ENCODE measurements at regions not wholly inside any gene's neighbourhood (a gene's known extent, or its start where the extent isn't known, plus 50 kb on each side); places are given as distances from the start of the nearest gene placed in this dataset.

GRCh38 chr14:95818581-95818980, 58.1 kb upstream of the TUNAR start:
- POLR2A ChIA-PET (ENCODE audit: partially characterized antibody) = no interaction called here

GRCh38 chr14:95817271-95817670, 59.4 kb upstream of the TUNAR start:
- no peaks in the 10 kb centered on the region for H3K4me1 ChIP-seq (ENCODE audit: insufficient read depth, low read length)
- no peak overlapping the region for H3K27ac Mint-ChIP-seq
- H3K36me3 Mint-ChIP-seq = no peaks in the 10 kb centered on the region
- H3K27me3 ChIP-seq (ENCODE audit: insufficient read depth, low read length) = no peaks in the 10 kb centered on the region
- H3K4me3 Mint-ChIP-seq = no peak overlapping the region
- H3K27me3 Mint-ChIP-seq = peaks cover 26 to 28% of the 10 kb centered on the region in 2 donors
- no peak overlapping the region for H3K4me3 ChIP-seq (ENCODE audit: low read length in 2 of 2)
- H3K9me3 ChIP-seq (ENCODE audit: control insufficient read depth in 1 of 2, low read length in 2 of 2) = no peaks in the 10 kb centered on the region
- no peak for DNase-seq
- H3K9me3 Mint-ChIP-seq = peaks cover 0 to 16% (median 1%) of the 10 kb centered on the region in 8 donors
- POLR2A ChIA-PET (ENCODE audit: partially characterized antibody) = no interaction called here
- no peaks in the 10 kb centered on the region for H3K4me1 Mint-ChIP-seq
- no peak overlapping the region for H3K27ac ChIP-seq (ENCODE audit: low read depth, low read length)
- CTCF ChIA-PET (ENCODE audit: partially characterized antibody) = no interaction called here
- no peaks in the 10 kb centered on the region for H3K36me3 ChIP-seq (ENCODE audit: insufficient read depth, low read length)
- intact Hi-C loops (cut with micrococcal nuclease) = no loop called here

More at GRCh38 chr14:95818581-95818980, 58.1 kb upstream of the TUNAR start:
- no peak overlapping the region for H3K4me3 Mint-ChIP-seq
- no peaks in the 10 kb centered on the region for H3K9me3 ChIP-seq (ENCODE audit: control insufficient read depth in 1 of 2, low read length in 2 of 2)
- no peak overlapping the region for H3K27ac ChIP-seq (ENCODE audit: low read depth, low read length)
- H3K36me3 ChIP-seq (ENCODE audit: insufficient read depth, low read length) = no peaks in the 10 kb centered on the region
- no peak for DNase-seq
- intact Hi-C loops (cut with micrococcal nuclease) = no loop called here
- CTCF ChIA-PET (ENCODE audit: partially characterized antibody) = no interaction called here
- no peaks in the 10 kb centered on the region for H3K4me1 Mint-ChIP-seq
- no peak overlapping the region for H3K4me3 ChIP-seq (ENCODE audit: low read length in 2 of 2)
- no peaks in the 10 kb centered on the region for H3K36me3 Mint-ChIP-seq
- no peaks in the 10 kb centered on the region for H3K4me1 ChIP-seq (ENCODE audit: insufficient read depth, low read length)
- H3K27ac Mint-ChIP-seq = no peak overlapping the region
- H3K27me3 Mint-ChIP-seq = peaks cover 26 to 28% of the 10 kb centered on the region in 2 donors
- H3K27me3 ChIP-seq (ENCODE audit: insufficient read depth, low read length) = no peaks in the 10 kb centered on the region
- H3K9me3 Mint-ChIP-seq = peaks cover 0 to 16% (median 1%) of the 10 kb centered on the region in 8 donors

GRCh38 chr14:95816539-95816938, 60.1 kb upstream of the TUNAR start:
- no peak overlapping the region for H3K27ac ChIP-seq (ENCODE audit: low read depth, low read length)
- no peaks in the 10 kb centered on the region for H3K36me3 Mint-ChIP-seq
- H3K9me3 Mint-ChIP-seq = peaks cover 0 to 11% (median under 1%) of the 10 kb centered on the region in 8 donors
- no peaks in the 10 kb centered on the region for H3K9me3 ChIP-seq (ENCODE audit: control insufficient read depth in 1 of 2, low read length in 2 of 2)
- H3K27me3 Mint-ChIP-seq = peaks cover 27 to 30% of the 10 kb centered on the region in 2 donors
- POLR2A ChIA-PET (ENCODE audit: partially characterized antibody) = no interaction called here
- H3K27ac Mint-ChIP-seq = no peak overlapping the region
- no peaks in the 10 kb centered on the region for H3K4me1 Mint-ChIP-seq
- CTCF ChIA-PET (ENCODE audit: partially characterized antibody) = no interaction called here
- H3K4me3 ChIP-seq (ENCODE audit: low read length in 2 of 2) = no peak overlapping the region
- no peak for DNase-seq
- H3K27me3 ChIP-seq (ENCODE audit: insufficient read depth, low read length) = no peaks in the 10 kb centered on the region
- intact Hi-C loops (cut with micrococcal nuclease) = no loop called here
- H3K36me3 ChIP-seq (ENCODE audit: insufficient read depth, low read length) = no peaks in the 10 kb centered on the region
- H3K4me1 ChIP-seq (ENCODE audit: insufficient read depth, low read length) = no peaks in the 10 kb centered on the region
- no peak overlapping the region for H3K4me3 Mint-ChIP-seq

- no peaks in the 10 kb centered on the region for H3K27me3 ChIP-seq (ENCODE audit: insufficient read depth, low read length)
- no peaks in the 10 kb centered on the region for H3K36me3 ChIP-seq (ENCODE audit: insufficient read depth, low read length)
- H3K9me3 ChIP-seq (ENCODE audit: control insufficient read depth in 1 of 2, low read length in 2 of 2) = no peaks in the 10 kb centered on the region
- ChIA-PET CTCF (ENCODE audit: partially characterized antibody) (no interaction called here), POLR2A (ENCODE audit: partially characterized antibody) (no interaction called here)
- no peaks in the 10 kb centered on the region for H3K4me1 Mint-ChIP-seq
- no peaks in the 10 kb centered on the region for H3K4me1 ChIP-seq (ENCODE audit: insufficient read depth, low read length)
- H3K27ac ChIP-seq (ENCODE audit: low read depth, low read length) = no peak overlapping the region
- H3K4me3 Mint-ChIP-seq = no peak overlapping the region
- H3K4me3 ChIP-seq (ENCODE audit: low read length in 2 of 2) = no peak overlapping the region
- peaks cover 31 to 37% of the 10 kb centered on the region in 2 donors for H3K27me3 Mint-ChIP-seq
- H3K9me3 Mint-ChIP-seq = peaks cover 0 to 11% (median 0%) of the 10 kb centered on the region in 8 donors
- no peak for DNase-seq
- H3K27ac Mint-ChIP-seq = no peak overlapping the region
- intact Hi-C loops (cut with micrococcal nuclease) = no loop called here
- no peaks in the 10 kb centered on the region for H3K36me3 Mint-ChIP-seq
Measured at GRCh38 chr14:95815226-95815690, 61.4 kb upstream of the TUNAR start.

GRCh38 chr14:95814363-95815225, 62.0 kb upstream of the TUNAR start:
- peaks cover 0 to 8% (median 0%) of the 10 kb centered on the region in 8 donors for H3K9me3 Mint-ChIP-seq

GRCh38 chr14:95811813-95812212, 64.8 kb upstream of the TUNAR start:
- peaks cover 24 to 32% of the 10 kb centered on the region in 2 donors for H3K27me3 Mint-ChIP-seq
- H3K4me1 Mint-ChIP-seq = no peaks in the 10 kb centered on the region
- Histone ChIP-seq H3K9me3 (ENCODE audit: control insufficient read depth in 1 of 2, low read length in 2 of 2) (no peaks in the 10 kb centered on the region), H3K27me3 (ENCODE audit: insufficient read depth, low read length) (no peaks in the 10 kb centered on the region), H3K27ac (ENCODE audit: low read depth, low read length) (no peak overlapping the region), H3K4me3 (ENCODE audit: low read length in 2 of 2) (no peak overlapping the region), H3K4me1 (ENCODE audit: insufficient read depth, low read length) (no peaks in the 10 kb centered on the region), H3K36me3 (ENCODE audit: insufficient read depth, low read length) (no peaks in the 10 kb centered on the region)
- CTCF ChIA-PET (ENCODE audit: partially characterized antibody) = no interaction called here
- POLR2A ChIA-PET (ENCODE audit: partially characterized antibody) = no interaction called here
- H3K4me3 Mint-ChIP-seq = no peak overlapping the region
- H3K27ac Mint-ChIP-seq = no peak overlapping the region
- DNase-seq = no peak
- peaks cover 5 to 25% (median 13%) of the 10 kb centered on the region in 8 donors for H3K9me3 Mint-ChIP-seq
- no peaks in the 10 kb centered on the region for H3K36me3 Mint-ChIP-seq
- intact Hi-C loops (cut with micrococcal nuclease) = no loop called here

More at GRCh38 chr14:95814363-95815225, 62.0 kb upstream of the TUNAR start:
- CTCF ChIA-PET (ENCODE audit: partially characterized antibody) = no interaction called here
- Histone ChIP-seq H3K9me3 (ENCODE audit: control insufficient read depth in 1 of 2, low read length in 2 of 2) (no peaks in the 10 kb centered on the region), H3K36me3 (ENCODE audit: insufficient read depth, low read length) (no peaks in the 10 kb centered on the region), H3K4me1 (ENCODE audit: insufficient read depth, low read length) (no peaks in the 10 kb centered on the region), H3K27ac (ENCODE audit: low read depth, low read length) (no peak overlapping the region), H3K27me3 (ENCODE audit: insufficient read depth, low read length) (no peaks in the 10 kb centered on the region), H3K4me3 (ENCODE audit: low read length in 2 of 2) (no peak overlapping the region)
- H3K36me3 Mint-ChIP-seq = no peaks in the 10 kb centered on the region
- DNase-seq = no peak
- H3K27me3 Mint-ChIP-seq = peaks cover 30 to 40% of the 10 kb centered on the region in 2 donors
- H3K27ac Mint-ChIP-seq = peak overlapping the region in 1 of 7 donors; percentile 44
- no peak overlapping the region for H3K4me3 Mint-ChIP-seq
- no peaks in the 10 kb centered on the region for H3K4me1 Mint-ChIP-seq
- POLR2A ChIA-PET (ENCODE audit: partially characterized antibody) = no interaction called here
- intact Hi-C loops (cut with micrococcal nuclease) = no loop called here

GRCh38 chr14:95808371-95808770, 68.3 kb upstream of the TUNAR start:
- Mint-ChIP-seq H3K27ac (no peak overlapping the region), H3K9me3 (peaks cover 9 to 49% (median 25%) of the 10 kb centered on the region in 8 donors), H3K4me1 (no peaks in the 10 kb centered on the region), H3K27me3 (peaks cover 18 to 19% of the 10 kb centered on the region in 2 donors), H3K36me3 (no peaks in the 10 kb centered on the region), H3K4me3 (no peak overlapping the region)
- Histone ChIP-seq H3K9me3 (ENCODE audit: control insufficient read depth in 1 of 2, low read length in 2 of 2) (no peaks in the 10 kb centered on the region), H3K36me3 (ENCODE audit: insufficient read depth, low read length) (no peaks in the 10 kb centered on the region), H3K4me1 (ENCODE audit: insufficient read depth, low read length) (no peaks in the 10 kb centered on the region), H3K4me3 (ENCODE audit: low read length in 2 of 2) (no peak overlapping the region), H3K27me3 (ENCODE audit: insufficient read depth, low read length) (no peaks in the 10 kb centered on the region), H3K27ac (ENCODE audit: low read depth, low read length) (no peak overlapping the region)
- ChIA-PET POLR2A (ENCODE audit: partially characterized antibody) (no interaction called here), CTCF (ENCODE audit: partially characterized antibody) (no interaction called here)
- intact Hi-C loops (cut with micrococcal nuclease) = no loop called here
- DNase-seq = no peak
